Bronchial epithelial cell (primary cell): ENCODE measurements at regions not wholly inside any gene's neighbourhood (a gene's known extent, or its start where the extent isn't known, plus 50 kb on each side); places are given as distances from the start of the nearest gene placed in this dataset.

ENCODE experiments used
- DNase-seq: peaks from one replicate; pipeline ENCODE4 v3.0.0-alpha.2; 2010; ENCODE audit warnings: low read depth
- FAIRE-seq: peaks from 2 replicates; lab custom pipeline; 2011; peaks lifted over from hg19 to GRCh38; lab: Jason Lieb, UNC
- H3K27me3 ChIP-seq: 2 replicates; pipeline ENCODE4 v1.5.1; 2011; ENCODE audit warnings: low read length; ENCODE audit not compliant: control insufficient read depth, insufficient read depth
- H3K36me3 ChIP-seq: 2 replicates; pipeline ENCODE4 v1.5.1; 2011; ENCODE audit warnings: low read length; ENCODE audit not compliant: control insufficient read depth, insufficient read depth
- H3K4me3 ChIP-seq: 2 replicates; pipeline ENCODE4 v1.5.1; 2011; ENCODE audit warnings: mild to moderate bottlenecking, low read depth, low read length, control low read depth
- CTCF ChIP-seq: IDR thresholded peaks from 2 replicates; pipeline ENCODE4 v1.5.1; 2011; ENCODE audit warnings: mild to moderate bottlenecking, moderate library complexity, low read length, control low read depth, inconsistent platforms; ENCODE audit not compliant: insufficient read depth, severe bottlenecking

- no peak for DNase-seq
- Histone ChIP-seq H3K4me3 (no peak overlapping the region), H3K27me3 (no peaks in the 10 kb centered on the region), H3K36me3 (no peaks in the 10 kb centered on the region)
- TF ChIP-seq CTCF, result no peak
- FAIRE-seq, result no peak
Observed at GRCh38 chr2:6748406-6749067, 117.2 kb downstream of the CMPK2 start.

- FAIRE-seq (no peak), DNase-seq (no peak)
- no peak overlapping the region for H3K4me3 ChIP-seq
- TF ChIP-seq CTCF, result no peak
- no peaks in the 10 kb centered on the region for H3K36me3 ChIP-seq
- no peaks in the 10 kb centered on the region for H3K27me3 ChIP-seq
Observed at GRCh38 chr2:6749962-6750361, 115.7 kb downstream of the CMPK2 start.

GRCh38 chr2:6750411-6751158, 115.1 kb downstream of the CMPK2 start:
- Histone ChIP-seq H3K36me3 (no peaks in the 10 kb centered on the region), H3K27me3 (no peaks in the 10 kb centered on the region), H3K4me3 (no peak overlapping the region)
- TF ChIP-seq CTCF, result no peak
- no peak for FAIRE-seq
- DNase-seq, result no peak

DNA sequence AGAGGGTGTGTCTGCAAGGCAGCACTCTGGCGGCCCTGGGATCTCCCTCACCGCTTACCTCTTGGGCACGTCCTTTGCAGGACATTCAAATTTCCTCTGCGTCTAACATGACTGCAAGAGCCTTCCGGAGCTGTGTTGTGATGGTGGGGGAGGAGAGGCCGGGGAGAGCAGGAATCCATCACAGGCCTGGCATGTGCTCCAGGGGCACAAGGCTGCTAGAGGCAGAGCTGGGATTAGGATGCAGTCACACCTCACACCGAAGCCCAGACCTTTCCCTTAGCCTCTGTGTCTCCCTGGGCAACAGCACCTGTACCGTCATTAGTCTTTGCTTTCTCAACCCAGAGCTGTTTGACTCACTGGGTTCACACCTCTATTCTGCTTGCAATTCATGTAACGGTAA, 111.3 kb downstream of the CMPK2 start:
- no peaks in the 10 kb centered on the region for H3K27me3 ChIP-seq

GRCh38 chr2:6755456-6755855, 110.3 kb downstream of the CMPK2 start:
- no peaks in the 10 kb centered on the region for H3K27me3 ChIP-seq
- FAIRE-seq (no peak), DNase-seq (no peak)
- no peak for TF ChIP-seq CTCF
- no peak overlapping the region for H3K4me3 ChIP-seq
- no peaks in the 10 kb centered on the region for H3K36me3 ChIP-seq

More for the DNA sequence above, 111.3 kb downstream of the CMPK2 start:
- no peak overlapping the region for H3K4me3 ChIP-seq
- no peak for DNase-seq
- FAIRE-seq, result no peak
- no peaks in the 10 kb centered on the region for H3K36me3 ChIP-seq
- TF ChIP-seq CTCF, result no peak
